ENCODE measurements at regions not wholly inside any gene's neighbourhood (a gene's known extent, or its start where the extent isn't known, plus 50 kb on each side); places are given as distances from the start of the nearest gene placed in this dataset.
A peak's percentile ranks its signal among the peaks of the same experiment; 100 is the strongest.

DNA sequence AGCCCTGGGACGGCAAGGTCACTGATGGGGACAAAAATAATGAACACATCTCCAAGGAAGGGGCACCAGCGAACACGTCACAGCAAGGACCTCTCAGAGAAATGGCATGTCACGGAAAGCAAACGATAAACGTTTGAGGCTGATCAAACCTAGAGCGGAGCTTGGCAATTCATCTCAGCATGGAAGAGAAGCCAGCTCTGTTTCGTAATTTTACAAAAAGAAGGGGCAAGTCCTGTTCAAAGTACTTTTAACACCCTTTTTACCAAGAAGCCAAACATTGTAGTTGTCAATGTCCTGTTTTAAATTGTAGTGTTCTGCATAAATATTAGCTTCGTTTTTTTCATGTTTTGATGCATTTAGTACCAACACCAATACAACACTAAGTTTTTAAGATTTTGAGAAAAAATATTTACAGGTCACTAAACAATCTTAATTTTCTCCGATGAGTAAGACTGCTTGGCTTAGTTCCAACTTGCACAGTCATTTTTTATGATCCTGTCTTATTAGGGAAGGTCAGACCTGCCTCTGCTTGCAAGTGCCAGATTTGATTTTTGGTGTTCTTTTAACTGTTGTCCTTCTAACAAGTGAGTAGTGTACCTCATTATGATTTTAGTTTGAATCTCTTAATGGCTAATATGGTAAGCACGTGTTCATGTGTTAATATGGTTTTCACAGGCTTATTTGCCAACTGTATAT lies 818.5 kb upstream of the SALL3 start:
- intact Hi-C loops (cut with DNase I) = no loop called here
- no peak for DNase-seq

- DNase-seq = no peak
- intact Hi-C loops (cut with DNase I) = no loop called here
Measured at GRCh38 chr18:78165525-78165924, 814.1 kb upstream of the SALL3 start.

GRCh38 chr18:78168526-78168925 lies 811.1 kb upstream of the SALL3 start:
- DNase-seq = no peak
- intact Hi-C loops (cut with DNase I) = no loop called here

DNA sequence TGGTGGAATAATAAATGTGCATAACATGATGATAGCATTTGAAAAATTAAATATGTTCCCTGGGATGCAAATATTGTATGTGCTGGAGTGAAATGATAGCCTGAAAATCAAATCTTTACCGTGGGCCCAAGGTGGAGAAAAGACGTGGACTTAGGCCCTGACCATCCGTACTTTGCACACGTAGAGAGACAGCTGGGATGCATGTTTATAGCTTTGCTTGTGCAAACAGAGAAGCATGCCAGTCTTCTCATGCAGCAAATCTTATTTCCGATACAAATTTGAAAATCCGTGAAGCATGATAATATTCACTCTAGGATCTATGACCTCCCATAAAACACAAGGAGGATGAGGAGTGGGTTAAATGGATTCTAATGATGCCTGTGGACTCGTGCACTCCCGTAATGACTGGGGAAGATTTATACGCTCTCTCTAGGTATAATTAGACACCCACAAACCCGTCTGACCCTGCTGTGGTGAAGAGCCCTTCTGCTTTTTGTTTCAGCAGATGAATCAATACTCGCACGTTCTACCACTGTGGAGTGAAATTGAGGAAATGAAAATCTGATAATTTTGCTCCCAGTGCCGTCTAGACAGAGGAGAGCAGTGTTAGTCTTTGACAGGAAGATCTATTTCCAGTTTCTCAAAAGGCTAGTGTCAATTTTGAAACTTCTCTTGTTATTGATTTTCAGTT lies 810.3 kb upstream of the SALL3 start:
- intact Hi-C loops (cut with DNase I) = no loop called here
- DNase-seq = peak in 3 of 42 donors; percentile 13 to 20 (median 15)

GRCh38 chr18:78171954-78172353 lies 807.7 kb upstream of the SALL3 start:
- intact Hi-C loops (cut with DNase I) = no loop called here

GRCh38 chr18:78174737-78175136 lies 804.9 kb upstream of the SALL3 start:
- intact Hi-C loops (cut with DNase I) = no loop called here
- DNase-seq = no peak

More at GRCh38 chr18:78171954-78172353, 807.7 kb upstream of the SALL3 start:
- no peak for DNase-seq

- intact Hi-C loops (cut with DNase I) = no loop called here
- DNase-seq = no peak
Measured at GRCh38 chr18:78178812-78179211, 800.8 kb upstream of the SALL3 start.

DNA sequence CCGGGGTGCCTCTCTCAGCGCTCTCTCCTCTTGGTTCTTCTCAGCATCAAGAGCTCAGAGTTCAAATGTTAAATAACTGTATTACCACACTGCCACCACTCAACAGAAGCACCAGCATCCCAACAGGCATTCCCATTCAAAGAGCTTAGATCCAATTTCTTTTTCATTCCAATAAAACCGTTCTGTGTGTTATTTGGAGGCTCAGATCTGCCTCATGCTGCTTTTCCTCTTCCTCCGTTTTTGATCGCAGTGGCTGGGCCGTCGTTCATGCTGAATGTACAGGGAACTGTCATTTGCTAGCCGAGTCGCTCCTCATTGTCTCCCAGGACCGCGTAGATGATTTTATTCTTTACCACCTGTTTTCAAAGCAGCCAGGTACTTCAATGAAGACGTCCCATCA lies 798.9 kb upstream of the SALL3 start:
- DNase-seq = no peak
- intact Hi-C loops (cut with DNase I) = no loop called here

GRCh38 chr18:78183815-78184214 lies 795.8 kb upstream of the SALL3 start:
- intact Hi-C loops (cut with DNase I) = no loop called here
- no peak for DNase-seq

GRCh38 chr18:78191276-78191675 lies 788.3 kb upstream of the SALL3 start:
- intact Hi-C loops (cut with DNase I) = no loop called here
- DNase-seq = no peak

GRCh38 chr18:78192054-78192453 lies 787.6 kb upstream of the SALL3 start:
- intact Hi-C loops (cut with DNase I) = no loop called here
- peak in 39 of 42 donors; percentile 13 to 76 (median 49) for DNase-seq

DNA sequence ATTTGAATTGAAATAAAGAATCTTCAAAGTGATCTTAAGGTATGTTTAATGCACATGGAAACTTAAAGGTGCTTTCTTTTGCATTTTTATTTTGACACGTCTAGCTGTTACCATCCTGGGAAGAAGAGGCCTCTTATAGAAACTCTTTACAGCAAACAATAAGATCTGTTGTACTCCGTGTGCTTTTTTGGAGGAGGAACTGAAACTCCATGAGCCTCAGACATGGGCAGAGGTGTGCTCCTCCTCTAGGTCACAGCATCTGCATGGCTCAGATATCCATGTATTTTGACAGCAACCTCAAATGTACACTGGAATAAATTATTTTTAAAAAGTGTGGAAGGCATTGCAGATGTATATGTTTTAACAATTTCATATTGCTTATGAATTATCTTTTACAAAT lies 783.3 kb upstream of the SALL3 start:
- intact Hi-C loops (cut with DNase I) = no loop called here
- DNase-seq = no peak

- no peak for DNase-seq
Measured at GRCh38 chr18:78199002-78199401, 780.6 kb upstream of the SALL3 start.

GRCh38 chr18:78199611-78200010 lies 780.0 kb upstream of the SALL3 start:
- intact Hi-C loops (cut with DNase I) = no loop called here
- DNase-seq = no peak

More at GRCh38 chr18:78199002-78199401, 780.6 kb upstream of the SALL3 start:
- intact Hi-C loops (cut with DNase I) = no loop called here

DNA sequence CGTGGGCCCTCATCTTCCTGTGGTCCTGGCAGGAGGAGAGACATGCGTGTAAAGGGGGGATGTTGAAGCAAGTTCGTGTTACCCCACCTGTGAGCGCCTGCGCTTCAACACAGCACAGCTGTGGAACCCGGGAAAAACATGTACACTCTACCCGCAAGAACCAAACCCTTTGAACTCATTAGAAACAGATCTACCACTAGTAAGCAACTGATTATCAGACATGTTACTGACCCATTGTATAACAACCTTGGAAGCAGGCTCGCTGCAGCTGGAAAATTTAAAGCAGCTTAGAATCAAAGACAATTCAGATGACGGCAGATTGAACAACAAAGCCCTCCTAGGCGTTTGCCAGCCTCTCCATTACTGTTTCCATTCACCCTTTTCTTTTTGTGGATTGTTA lies 771.7 kb upstream of the SALL3 start:
- intact Hi-C loops (cut with DNase I) = no loop called here
- no peak for DNase-seq

DNA sequence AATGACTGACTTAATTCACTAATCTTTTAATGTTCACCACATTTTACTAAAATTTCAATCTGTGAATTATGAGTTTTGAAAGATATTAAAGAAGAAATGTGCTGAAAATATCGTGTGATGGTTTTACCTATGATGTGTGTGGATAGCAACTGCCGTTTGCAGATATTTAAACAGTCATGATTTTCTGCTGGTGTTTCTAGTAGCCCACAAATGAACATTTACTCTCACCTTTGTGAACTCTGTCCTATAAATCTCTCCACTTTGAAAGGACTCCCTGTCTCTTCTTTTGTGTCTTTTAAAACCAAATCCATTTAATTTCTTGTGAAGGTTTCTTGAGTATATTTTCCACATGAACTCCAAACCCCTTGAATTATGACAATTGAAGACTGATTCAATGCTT lies 771.2 kb upstream of the SALL3 start:
- DNase-seq = no peak
- intact Hi-C loops (cut with DNase I) = no loop called here

- DNase-seq = no peak
- intact Hi-C loops (cut with DNase I) = no loop called here
Measured at GRCh38 chr18:78213361-78213994, 766.1 kb upstream of the SALL3 start.

DNA sequence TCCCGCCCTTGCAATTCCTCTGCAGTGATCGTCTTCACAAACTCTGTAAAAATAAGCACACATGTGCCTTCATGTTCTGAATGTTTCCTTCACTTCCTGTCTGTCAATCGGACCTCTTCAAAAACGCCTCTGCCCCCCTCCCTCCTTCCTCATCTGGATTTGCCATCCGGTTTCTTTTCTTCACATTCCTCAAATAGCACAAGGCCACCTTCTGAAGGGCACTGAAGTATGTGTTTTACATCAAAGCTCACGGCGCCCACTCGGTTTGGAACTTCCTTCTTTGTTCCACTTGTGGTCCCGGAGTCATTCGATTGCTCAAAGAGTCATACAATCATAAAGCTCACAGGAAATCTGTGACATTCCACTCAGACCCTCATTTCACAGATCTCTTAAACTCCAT lies 758.1 kb upstream of the SALL3 start:
- intact Hi-C loops (cut with DNase I) = no loop called here
- DNase-seq = no peak

DNA sequence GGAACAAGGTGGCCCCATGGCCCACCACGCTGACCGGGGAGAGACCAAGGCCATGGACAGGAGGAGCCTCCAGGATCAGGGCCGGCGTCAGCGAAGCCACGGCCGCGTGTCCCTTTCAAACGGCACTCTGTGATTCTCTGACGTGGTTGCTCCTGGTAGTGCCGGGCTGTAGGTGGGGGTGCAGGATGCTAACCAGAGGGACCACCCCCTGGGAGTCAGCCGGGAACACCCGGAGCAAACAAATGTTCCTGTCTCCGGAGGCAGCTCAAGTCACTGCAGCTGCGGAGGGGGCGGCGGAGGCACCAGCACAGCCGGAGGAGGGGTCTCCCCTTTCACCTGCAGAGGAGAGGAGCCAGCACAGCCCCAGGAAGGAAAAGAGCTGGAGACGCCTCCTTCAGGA lies 750.6 kb upstream of the SALL3 start:
- intact Hi-C loops (cut with DNase I) = no loop called here

GRCh38 chr18:78230911-78231310 lies 748.7 kb upstream of the SALL3 start:
- DNase-seq = no peak
- intact Hi-C loops (cut with DNase I) = no loop called here

More for the DNA sequence above, 750.6 kb upstream of the SALL3 start:
- DNase-seq = no peak

GRCh38 chr18:78232196-78232595 lies 747.4 kb upstream of the SALL3 start:
- intact Hi-C loops (cut with DNase I) = no loop called here
- no peak for DNase-seq

Data from head of caudate nucleus (tissue), 42 donors.